NCI-H446 treated with DMSO at 0.1 percent for 48 hours (cell line): ENCODE measurements at regions not wholly inside any gene's neighbourhood (a gene's known extent, or its start where the extent isn't known, plus 50 kb on each side); places are given as distances from the start of the nearest gene placed in this dataset.
"Not testable (repeated sequence)": the region's sequence is repeated elsewhere in the genome, so short reads cannot be mapped to it uniquely, and the experiment has no call there.

Experiments
- DNase-seq: peaks from one replicate; lab custom pipeline; 2025; lab: John Stamatoyannopoulos, UW

DNA sequence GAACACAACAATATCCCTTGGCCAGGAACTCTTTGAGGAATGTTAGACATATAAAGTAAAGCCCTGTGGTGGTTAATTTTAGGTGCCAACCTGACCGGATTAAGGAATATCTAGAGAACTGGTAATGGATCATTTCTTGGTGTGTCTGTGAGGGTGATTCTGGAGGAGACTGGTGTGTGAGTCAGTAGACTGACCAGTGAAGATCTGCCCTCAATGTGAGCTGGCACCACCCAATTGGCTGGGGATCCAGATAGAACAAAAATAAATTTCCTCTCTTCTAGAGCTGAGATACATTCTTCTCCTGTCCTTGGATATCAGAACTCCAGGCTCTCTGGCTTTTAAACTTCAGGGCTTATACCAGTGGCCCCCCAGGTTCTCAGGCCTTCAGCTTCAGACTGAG lies 56.2 kb upstream of the TNPO1 start:
- no peak for DNase-seq

DNA sequence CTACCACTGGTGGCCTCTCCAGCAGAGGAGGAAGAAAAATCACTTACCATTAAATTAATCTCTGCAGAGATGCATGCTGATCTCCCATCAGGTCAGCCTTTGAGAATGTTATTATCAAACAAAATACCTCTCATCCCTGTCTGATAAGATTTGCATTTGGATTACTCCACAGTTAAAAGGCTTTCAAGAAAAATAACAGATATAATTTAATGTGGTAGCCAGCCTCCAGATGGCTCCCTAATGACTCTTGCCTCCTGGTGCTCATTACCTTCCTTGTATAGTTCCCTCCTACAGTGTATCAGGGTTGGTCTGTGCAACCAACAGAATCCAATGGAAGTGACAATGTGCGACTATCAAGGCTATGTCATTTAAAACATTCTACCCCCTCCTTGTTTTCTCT lies 63.6 kb upstream of the TNPO1 start:
- DNase-seq: no peak

DNA sequence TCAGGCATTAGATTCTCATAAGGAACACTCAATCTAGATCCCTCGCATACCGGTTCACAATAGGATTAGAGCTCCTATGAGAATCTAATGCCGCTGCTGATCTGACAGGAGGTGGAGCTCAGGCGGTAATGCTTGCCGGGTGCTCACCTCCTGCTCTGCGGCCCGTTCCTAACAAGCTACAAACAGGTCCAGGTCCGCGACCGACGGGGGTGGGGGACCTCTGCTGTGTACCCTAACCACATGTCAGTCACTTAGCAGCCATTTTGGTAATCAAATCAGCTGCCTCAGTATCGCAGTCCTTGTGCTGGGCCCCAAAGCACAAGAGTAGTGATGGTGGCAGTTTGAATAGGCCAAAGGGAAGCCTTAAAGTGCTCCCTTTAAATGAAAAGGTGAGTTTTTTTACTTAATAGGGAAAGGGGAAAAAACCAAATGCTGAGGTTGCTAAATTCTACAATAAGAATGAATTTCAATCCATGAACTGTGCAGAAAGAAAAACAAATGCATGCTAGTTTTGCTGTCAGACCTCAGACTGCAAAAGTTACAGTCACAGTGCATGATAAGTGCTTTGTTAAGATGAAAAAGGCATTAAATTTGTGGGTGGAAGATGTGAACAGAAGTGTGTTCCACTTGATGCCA lies 67.0 kb upstream of the TNPO1 start:
- DNase-seq: no peak

DNA sequence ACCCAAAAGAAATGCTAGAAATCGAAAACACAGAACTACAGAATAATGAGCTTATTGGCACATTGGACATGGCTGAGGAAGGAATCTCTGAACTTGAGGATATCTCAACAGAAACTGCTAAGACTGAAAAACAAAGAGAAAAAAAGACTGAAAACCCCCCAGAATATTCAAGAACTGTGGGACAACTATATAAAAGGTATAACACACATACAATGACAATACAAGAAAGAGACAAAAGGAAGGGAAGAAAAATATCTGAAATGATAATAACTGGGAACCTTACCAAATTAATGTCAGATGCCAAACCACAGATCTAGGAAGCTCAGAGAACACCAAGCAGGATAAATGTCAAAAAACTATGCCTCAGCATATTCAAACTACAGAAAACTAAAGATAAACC lies 68.6 kb upstream of the TNPO1 start:
- no peak for DNase-seq

DNA sequence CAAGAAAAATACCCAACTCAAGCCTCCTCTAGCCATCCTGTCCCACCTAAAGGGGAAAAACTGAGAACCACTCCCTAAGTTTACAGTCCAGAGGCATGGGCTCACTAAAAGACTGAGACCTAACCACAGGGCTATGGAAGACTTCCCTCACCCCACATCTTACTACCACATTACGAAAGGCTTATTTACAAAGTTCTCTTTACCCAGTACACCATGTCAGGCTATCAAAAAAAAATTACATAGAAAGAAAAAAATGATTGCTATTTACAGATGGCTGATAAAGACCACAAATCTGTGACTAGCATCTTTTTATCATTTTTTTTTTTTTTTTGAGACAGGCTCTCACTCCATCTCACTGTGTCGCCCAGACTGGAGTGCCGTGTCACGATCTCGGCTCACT lies 69.7 kb upstream of the TNPO1 start:
- DNase-seq: no peak

DNA sequence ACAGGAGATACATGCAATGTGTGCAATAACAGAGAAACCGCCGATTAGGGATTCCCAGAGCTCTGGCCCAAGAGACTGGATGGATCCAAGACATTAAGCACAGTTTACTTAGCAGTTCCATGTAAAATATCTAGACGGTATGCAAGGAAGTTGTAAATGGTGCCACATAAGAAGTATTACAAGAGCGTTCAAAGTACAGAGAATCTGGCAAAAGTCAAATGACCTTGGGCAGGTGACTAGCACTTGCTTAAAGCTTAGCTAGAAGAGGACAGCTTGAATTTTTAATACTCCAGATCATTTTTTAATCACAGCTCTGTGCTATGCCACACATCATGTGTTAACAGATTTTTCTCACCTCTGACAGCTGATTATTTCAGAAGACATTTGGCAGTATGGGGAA lies 72.3 kb upstream of the TNPO1 start:
- DNase-seq: no peak

DNA sequence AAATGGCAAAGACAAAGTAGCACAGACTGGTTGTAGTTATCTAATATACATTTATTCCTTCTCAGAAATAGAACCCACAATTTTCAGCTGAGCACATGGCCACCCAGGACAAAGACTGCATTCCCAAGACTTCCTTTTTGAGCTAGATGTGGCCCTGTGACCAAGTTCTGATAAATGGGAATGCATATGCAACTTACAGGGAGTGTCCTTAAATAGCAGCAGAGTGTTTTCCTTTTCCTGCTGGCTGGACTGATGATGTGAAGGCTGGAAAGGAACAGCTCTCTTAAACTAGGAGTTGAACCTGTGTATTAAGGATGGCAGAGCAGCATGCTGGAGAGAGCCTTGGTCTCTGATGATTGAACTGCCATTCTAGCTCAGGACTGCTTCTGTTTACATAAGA lies 74.7 kb upstream of the TNPO1 start:
- DNase-seq: no peak

DNA sequence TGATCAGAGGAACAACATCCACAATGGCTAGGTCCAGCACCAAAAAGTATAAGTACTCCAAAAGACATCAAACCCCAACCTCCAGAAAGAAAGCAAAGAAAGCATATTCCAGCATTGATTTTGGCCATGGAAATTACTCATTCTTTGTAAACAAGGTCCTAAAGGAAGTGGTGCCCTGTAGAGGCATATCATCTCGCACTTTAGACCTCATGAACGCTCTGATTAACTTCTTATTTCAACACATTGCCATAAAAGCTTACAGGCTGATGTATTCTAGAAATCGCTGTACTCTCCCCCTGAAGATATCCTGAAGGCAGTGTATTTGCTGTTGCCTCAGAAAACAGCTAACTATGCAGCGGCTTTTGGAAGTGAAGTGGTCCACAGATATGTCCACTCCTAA lies 82.7 kb upstream of the TNPO1 start:
- DNase-seq: no peak

DNA sequence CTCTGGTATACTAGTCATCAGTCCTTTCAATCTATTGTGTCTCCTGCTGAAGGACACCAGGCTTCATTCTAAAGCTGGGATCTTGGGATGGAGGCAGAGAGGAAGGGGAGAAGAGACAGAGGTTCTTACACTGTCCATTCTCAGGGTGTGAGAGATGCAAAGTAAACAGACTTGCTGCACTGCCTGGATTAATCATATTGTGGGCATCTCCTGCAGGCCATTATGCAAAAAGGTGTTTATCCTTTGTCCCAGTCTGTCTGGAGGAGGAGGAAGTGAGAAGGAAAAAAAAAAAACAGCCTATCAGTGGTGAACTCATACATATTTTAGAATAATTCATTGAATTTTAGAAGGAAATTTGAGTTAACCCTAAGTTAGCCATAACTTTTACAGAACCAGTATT lies 92.9 kb upstream of the TNPO1 start:
- DNase-seq: no peak

DNA sequence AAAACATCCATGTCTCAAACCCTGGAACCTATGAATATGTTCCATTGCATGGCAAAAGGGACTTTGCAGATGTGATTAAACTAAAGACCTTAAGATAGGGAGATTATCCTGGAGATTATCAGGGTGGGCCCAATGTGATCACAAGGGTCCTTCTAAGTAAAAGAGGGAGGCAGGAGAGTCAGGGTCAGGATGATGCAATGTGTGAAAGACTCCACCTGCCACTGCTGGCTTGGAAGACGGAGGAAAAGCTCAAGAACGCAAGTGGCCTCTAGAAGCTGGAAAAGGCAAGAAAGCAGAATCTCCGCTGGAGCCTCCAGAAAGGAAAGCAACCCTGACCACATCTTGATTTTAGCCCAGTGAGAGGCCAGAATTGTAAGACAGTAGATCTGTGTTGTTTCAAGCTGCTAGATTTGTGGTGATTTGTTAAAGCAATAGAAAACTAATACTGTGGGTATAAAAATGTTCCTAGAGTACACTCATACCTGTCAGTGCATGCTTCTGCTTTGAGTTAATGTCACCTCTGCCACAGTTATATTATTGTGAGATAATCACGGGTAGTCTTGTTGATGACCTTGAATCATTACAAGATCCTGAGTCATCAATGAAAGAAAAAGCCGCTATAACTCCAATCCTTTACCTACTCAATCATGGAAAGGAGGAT lies 93.5 kb upstream of the TNPO1 start:
- DNase-seq: no peak

DNA sequence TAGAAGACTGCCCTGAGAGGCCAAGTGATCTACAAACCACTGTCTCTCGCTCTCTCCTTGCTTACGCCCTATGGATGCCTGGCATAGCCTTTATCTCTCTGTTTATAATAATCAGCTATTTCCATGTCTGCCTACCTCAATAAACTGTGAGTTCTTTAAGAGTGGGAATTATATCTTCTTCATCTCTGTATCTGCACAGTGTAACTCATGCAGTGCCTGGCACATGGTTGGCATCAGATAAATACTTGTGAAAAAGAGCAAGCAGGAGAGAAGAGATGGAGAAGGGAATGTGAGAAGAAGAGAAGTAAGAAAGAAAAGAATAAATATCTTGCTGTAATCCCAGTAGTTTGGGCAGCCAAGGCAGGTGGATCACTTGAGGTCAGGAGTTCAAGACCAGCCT lies 94.6 kb upstream of the TNPO1 start:
- DNase-seq: no peak

DNA sequence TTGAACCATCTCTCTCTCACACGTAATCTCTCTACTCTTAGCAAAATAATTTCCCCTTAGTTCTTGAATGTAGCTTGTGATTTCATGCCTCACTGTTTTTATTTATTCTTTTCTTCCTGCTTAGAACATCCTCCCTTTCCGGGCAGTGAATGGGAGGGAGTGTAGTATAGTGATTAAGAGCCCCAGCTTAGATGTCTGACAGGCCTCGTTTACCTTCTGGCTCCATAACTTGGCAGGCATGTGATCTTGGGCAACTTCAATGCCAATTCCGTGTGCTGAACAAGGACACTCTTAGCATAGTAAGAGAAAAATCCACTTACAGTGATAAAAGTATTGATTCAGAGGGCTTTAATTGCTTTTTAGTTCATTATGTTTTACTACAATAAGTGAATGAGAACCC lies 96.3 kb upstream of the TNPO1 start:
- no peak for DNase-seq

DNA sequence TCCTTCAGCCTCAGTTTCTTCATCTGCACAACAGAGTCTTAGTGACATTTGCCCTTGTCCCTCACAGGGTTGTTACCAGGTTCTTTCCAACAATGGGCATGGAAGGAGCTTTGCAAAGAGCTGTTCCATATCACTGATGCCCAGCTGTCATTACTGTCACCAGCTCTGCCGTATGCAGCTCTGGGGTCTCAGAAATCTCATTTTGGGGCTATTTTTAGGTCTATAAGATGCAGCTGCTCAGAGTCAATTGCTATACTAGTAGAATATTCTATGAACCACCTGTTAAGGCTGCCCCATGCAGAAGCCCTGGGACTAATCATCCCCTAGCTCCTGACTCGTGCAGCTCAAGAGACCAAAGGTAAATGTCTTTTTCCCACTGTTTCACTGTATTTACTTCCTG lies 105.1 kb upstream of the TNPO1 start:
- DNase-seq: no peak

DNA sequence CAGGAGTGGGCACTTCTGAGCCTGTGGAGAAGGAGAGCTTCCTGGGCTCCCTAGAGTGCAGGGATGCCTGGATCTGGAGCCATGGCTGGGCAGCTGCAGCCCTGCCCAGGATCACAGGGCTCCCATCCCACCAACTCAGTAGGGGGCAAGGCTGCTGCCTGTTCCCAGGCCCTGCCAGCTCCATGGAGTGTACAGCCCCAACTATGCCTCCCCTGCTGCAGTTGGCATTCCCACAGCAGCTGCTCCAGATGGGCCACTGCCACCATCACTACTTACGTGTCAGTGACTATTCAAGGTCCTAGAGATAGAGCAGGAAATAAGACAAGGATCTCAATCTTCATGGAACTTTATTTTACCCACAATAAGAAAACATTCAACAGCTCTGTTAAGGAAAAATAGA lies 107.1 kb upstream of the TNPO1 start:
- no peak for DNase-seq

DNA sequence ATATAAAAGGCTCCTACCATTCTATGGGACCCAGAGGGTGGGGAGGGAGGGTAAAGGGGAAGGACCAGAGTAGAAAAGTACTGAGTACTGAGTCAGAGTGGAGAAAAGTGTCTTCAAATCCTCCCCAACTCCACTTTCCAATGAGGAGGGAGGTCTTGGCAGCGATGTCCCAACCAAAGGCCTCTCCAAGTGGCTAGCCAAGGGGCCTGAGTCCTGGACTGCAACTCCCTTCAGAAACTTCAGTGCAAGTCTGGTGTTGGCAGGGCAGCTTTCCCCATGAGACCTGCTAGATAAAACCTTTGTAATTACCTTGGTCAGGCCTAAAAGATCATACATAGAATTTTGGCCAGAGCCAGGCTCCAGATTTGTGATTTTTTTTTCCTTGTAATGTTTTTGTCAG lies 111.3 kb upstream of the TNPO1 start:
- DNase-seq: no peak

DNA sequence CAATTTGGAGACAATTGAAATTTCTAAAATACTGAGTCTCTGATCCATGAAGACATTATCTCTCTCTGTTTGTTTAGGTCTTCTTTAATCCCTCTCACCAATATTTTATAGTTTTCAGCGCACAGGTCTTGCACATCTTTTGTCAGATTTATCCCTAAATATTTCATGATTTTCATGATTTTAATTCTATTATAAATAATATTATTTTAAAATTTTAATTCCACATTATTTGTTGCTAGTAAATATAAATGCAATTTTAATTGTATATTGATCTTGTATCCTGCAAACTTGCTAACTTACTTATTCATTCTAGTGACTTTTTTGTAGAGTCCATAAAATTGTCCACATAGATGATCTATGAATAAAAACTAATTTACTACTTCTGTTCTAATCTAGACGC lies 112.6 kb upstream of the TNPO1 start:
- no peak for DNase-seq

DNA sequence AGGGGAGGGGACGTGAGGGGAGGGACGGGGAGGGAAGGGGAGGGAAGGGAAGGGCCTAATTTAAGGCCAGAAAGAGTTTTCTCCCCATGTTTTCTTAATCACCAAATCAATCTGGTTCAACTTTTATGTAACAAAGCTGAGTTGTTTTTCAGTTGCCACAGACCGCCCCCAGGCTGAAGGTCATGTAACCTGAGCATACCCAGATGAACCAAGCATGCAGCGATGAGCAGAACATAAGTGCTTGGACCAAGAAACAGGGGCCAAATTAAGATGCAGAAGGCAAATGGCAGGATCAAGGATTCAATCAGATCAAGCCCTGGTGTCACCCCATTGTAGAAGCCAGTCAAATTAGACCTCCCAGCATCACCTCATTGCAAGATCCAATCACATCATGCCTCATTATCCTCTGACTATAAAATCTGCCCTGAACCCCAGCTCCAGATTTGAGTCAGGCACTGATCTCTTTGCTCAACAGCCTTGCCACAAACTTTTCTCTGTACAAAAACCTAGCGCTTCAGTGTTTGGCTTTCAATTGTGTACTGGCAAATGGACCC lies 113.5 kb upstream of the TNPO1 start:
- DNase-seq: no peak

DNA sequence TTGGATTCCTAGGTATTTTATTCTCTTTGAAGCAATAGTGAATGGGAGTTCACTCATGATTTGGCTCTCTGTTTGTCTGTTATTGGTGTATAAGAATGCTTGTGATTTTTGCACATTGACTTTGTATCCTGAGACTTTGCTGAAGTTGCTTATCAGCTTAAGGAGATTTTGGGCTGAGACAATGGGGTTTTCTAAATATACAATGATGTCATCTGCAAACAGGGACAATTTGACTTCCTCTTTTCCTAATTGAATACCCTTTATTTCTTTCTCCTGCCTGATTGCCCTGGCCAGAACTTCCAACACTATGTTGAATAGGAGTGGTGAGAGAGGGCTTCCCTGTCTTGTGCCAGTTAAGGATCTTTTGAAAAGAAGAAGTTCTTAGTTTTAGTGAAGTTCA lies 114.4 kb upstream of the TNPO1 start:
- DNase-seq: not testable (repeated sequence)

DNA sequence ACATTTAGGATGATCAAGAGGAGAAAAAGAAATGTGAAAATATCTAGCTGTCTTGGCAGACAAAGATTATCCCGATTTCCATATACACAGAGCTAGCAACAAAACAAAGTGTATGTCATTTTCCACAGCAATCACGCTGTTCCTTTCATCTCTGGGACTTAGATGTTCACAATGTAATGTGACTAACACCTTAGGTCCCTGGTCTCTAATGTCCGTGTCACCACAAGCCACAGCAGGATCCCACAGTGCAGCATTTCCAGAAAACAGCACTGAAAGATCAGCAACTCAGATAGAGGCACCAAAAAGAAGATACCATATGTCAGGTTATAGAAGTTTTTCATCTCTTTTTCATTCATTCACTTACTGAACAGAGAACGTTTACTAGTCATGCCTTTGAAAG lies 118.0 kb upstream of the TNPO1 start:
- DNase-seq: no peak

DNA sequence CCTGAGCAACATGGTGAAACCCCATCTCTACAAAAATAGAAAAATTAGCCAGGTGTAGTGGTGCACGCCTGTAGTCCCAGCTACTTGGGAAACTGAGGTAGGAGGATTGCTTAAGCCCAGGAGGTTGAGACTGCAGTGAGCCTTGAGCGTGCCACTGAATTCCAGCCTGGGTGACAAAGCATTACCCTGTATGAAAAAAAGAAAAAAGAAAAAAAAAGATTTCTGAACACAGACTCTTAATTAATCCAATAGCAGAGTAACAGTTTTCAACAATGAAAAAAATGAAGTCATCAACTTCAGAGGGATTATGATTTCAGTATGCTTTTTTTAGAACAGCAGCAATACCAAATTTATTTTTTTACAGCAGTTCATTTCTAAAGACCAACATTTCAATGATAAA lies 118.8 kb upstream of the TNPO1 start:
- DNase-seq: no peak

DNA sequence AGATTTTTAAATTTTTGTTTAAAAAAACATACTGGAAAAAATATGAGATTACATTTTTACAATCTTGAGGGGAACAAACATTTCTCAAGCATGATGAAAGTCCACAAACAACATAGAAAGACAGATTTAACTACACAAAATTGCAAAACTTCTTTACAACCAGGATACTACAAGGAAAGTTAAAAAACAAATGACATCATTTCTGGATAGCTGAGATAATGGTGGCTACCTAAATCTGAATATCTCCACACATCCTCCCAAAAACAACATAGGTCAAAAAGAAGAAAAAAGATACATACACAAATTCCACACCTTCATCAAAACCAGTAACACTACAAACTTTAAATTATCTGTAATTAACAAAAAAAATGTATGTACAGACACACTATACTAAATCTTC lies 120.8 kb upstream of the TNPO1 start:
- DNase-seq: no peak

DNA sequence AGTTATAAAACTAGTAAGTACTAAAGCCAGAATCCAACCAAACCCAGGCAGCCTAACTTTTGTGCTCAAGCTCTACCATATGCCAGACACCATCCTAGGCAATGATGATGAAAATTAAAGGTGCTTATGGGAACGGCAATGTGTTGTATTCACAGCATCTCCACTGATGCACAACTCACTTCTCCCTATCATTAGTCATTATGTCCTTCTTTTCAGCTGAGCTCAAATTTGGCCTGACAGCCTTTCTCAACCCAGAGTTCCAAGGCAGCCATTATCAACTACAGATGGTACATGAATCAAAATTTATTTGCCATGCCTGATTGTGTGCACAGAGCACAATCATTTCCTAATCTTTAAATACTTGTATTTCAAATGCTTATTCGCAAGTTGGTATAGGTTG lies 121.6 kb upstream of the TNPO1 start:
- DNase-seq: no peak

DNA sequence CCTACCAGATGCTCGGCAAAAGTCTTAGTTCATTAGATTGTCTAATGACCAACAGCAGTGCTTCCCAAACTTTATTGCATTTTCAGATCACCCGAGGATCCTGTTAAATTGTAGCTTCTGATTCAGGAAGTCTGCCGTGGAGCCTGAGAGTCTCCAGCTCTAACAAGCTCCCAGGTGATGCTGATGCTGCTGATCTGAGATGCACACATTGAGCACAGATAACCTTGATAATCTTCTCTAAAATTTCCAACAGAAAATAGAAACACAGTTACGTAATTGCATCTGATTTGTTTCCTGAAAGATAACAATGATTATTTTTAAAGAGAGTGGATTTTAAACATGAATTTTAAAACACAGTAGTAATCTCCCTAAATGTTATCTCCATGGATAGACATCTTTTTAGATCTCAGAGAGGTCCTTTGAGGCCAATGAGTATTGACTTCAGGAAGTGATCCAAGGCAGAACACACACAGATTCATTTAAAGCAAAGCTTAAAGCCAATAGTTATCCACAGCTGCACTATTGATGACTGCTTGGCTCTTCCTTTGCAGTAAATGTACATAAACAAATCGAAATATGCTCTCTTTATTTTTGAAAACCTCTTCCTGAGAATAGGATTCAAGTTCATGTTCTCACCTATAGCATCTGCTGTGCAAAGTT lies 122.8 kb upstream of the TNPO1 start:
- DNase-seq: no peak
